ENCODE measurements at regions not wholly inside any gene's neighbourhood (a gene's known extent, or its start where the extent isn't known, plus 50 kb on each side); places are given as distances from the start of the nearest gene placed in this dataset.

- no peak overlapping the region for H3K4me3 ChIP-seq (ENCODE audit: low read depth, low read length, poor library complexity, severe bottlenecking)
- CTCF ChIA-PET (ENCODE audit: unreplicated experiment): no interaction called here
- H4K20me1 ChIP-seq (ENCODE audit: insufficient read depth, low read length): no peaks in the 10 kb centered on the region
- H3K4me2 ChIP-seq (ENCODE audit: low read length): no peak overlapping the region
- no peaks in the 10 kb centered on the region for H3K9me3 ChIP-seq (ENCODE audit: low read length)
- intact Hi-C loops (cut with micrococcal nuclease; ENCODE audit: unreplicated experiment): no loop called here
- no peak for DNase-seq (ENCODE audit: low spot score)
- no TSS peak for BruUV-seq (replicated peaks)
- POLR2A ChIA-PET: no interaction called here
- TF ChIP-seq CTCF (conservative IDR thresholded peaks at IDR 0.05; ENCODE audit: low read length) (no peak), EZH2phosphoT487 (IDR thresholded peaks at IDR 0.05; ENCODE audit: borderline replicate concordance, low read depth, low read length) (no peak)
- no peak overlapping the region for H2AFZ ChIP-seq (ENCODE audit: low read length)
- no peaks in the 10 kb centered on the region for H3K4me1 ChIP-seq (ENCODE audit: insufficient read depth, low read length, poor library complexity, severe bottlenecking)
- no peaks in the 10 kb centered on the region for H3K9me2 ChIP-seq (ENCODE audit: insufficient read depth, low read length)
- no peaks in the 10 kb centered on the region for H3K36me3 ChIP-seq (ENCODE audit: insufficient read depth, low read length)
- no peak overlapping the region for H3K27ac ChIP-seq (ENCODE audit: low read depth, low read length, poor library complexity, severe bottlenecking)
- H3K79me2 ChIP-seq (ENCODE audit: insufficient read depth, low read depth, low read length): no peaks in the 10 kb centered on the region
Measured at GRCh38 chr5:36421256-36421655, 119.6 kb upstream of the RANBP3L start.

GRCh38 chr5:36422952-36423351 lies 121.2 kb upstream of the RANBP3L start:
- intact Hi-C loops (cut with micrococcal nuclease; ENCODE audit: unreplicated experiment): no loop called here
- no peaks in the 10 kb centered on the region for H4K20me1 ChIP-seq (ENCODE audit: insufficient read depth, low read length)

More at GRCh38 chr5:36422952-36423351, 121.2 kb upstream of the RANBP3L start:
- Histone ChIP-seq H3K36me3 (ENCODE audit: insufficient read depth, low read length) (no peaks in the 10 kb centered on the region), H2AFZ (ENCODE audit: low read length) (no peak overlapping the region), H3K27ac (ENCODE audit: low read depth, low read length, poor library complexity, severe bottlenecking) (no peak overlapping the region), H3K79me2 (ENCODE audit: insufficient read depth, low read depth, low read length) (no peaks in the 10 kb centered on the region), H3K9me2 (ENCODE audit: insufficient read depth, low read length) (no peaks in the 10 kb centered on the region), H3K4me2 (ENCODE audit: low read length) (no peak overlapping the region), H3K4me3 (ENCODE audit: low read depth, low read length, poor library complexity, severe bottlenecking) (no peak overlapping the region), H3K4me1 (ENCODE audit: insufficient read depth, low read length, poor library complexity, severe bottlenecking) (no peaks in the 10 kb centered on the region), H3K9me3 (ENCODE audit: low read length) (no peaks in the 10 kb centered on the region)
- ChIA-PET CTCF (ENCODE audit: unreplicated experiment) (no interaction called here), POLR2A (no interaction called here)
- DNase-seq (ENCODE audit: low spot score): no peak
- TF ChIP-seq CTCF (conservative IDR thresholded peaks at IDR 0.05; ENCODE audit: low read length) (no peak), EZH2phosphoT487 (IDR thresholded peaks at IDR 0.05; ENCODE audit: borderline replicate concordance, low read depth, low read length) (no peak)
- BruUV-seq (replicated peaks): no TSS peak
